NCI-H446 treated with DMSO at 0.1 percent for 48 hours (cell line): ENCODE measurements at regions not wholly inside any gene's neighbourhood (a gene's known extent, or its start where the extent isn't known, plus 50 kb on each side); places are given as distances from the start of the nearest gene placed in this dataset.

Source experiments
- DNase-seq: peaks from one replicate; lab custom pipeline; 2025; lab: John Stamatoyannopoulos, UW

- no peak for DNase-seq
These were observed 49.8 kb upstream of the FCN1 start for GRCh38 chr9:134967547-134967930.

- DNase-seq = no peak
These were observed 50.5 kb upstream of the FCN1 start for GRCh38 chr9:134968011-134968822.

GRCh38 chr9:134968823-134969090 lies 51.0 kb upstream of the FCN1 start:
- DNase-seq = no peak

- DNase-seq = no peak
These were observed 51.7 kb upstream of the FCN1 start for GRCh38 chr9:134969156-134970045.

- DNase-seq = no peak
These were observed 52.5 kb upstream of the FCN1 start for GRCh38 chr9:134970198-134970597.

- no peak for DNase-seq
These were observed 53.0 kb upstream of the FCN1 start for GRCh38 chr9:134970719-134971118.

- DNase-seq = no peak
These were observed 53.5 kb upstream of the FCN1 start for GRCh38 chr9:134971196-134971595.

- DNase-seq = no peak
These were observed 54.0 kb upstream of the FCN1 start for GRCh38 chr9:134971696-134972095.

- no peak for DNase-seq
These were observed 54.4 kb upstream of the FCN1 start for GRCh38 chr9:134972140-134972539.

GRCh38 chr9:134975253-134975652 lies 57.5 kb upstream of the FCN1 start:
- DNase-seq = no peak

- no peak for DNase-seq
These were observed 58.7 kb upstream of the FCN1 start for GRCh38 chr9:134976403-134976802.

GRCh38 chr9:134978272-134978671 lies 60.6 kb upstream of the FCN1 start:
- peak; percentile 28 for DNase-seq

GRCh38 chr9:134980516-134980915 lies 62.8 kb upstream of the FCN1 start:
- DNase-seq = no peak

GRCh38 chr9:134980991-134981390 lies 63.3 kb upstream of the FCN1 start:
- DNase-seq = no peak

- DNase-seq = no peak
These were observed 64.1 kb upstream of the FCN1 start for GRCh38 chr9:134981829-134982228.

GRCh38 chr9:134982311-134982710 lies 64.6 kb upstream of the FCN1 start:
- DNase-seq = no peak

GRCh38 chr9:134983074-134983473 lies 65.4 kb upstream of the FCN1 start:
- no peak for DNase-seq

- DNase-seq = no peak
These were observed 66.0 kb upstream of the FCN1 start for GRCh38 chr9:134983506-134984371.

- no peak for DNase-seq
These were observed 66.9 kb upstream of the FCN1 start for GRCh38 chr9:134984372-134985265.

GRCh38 chr9:134985451-134985850 lies 67.7 kb upstream of the FCN1 start:
- DNase-seq = no peak

GRCh38 chr9:134986957-134987356 lies 69.2 kb upstream of the FCN1 start:
- no peak for DNase-seq
